Breast epithelium (tissue), 3 donors: ENCODE measurements at regions not wholly inside any gene's neighbourhood (a gene's known extent, or its start where the extent isn't known, plus 50 kb on each side); places are given as distances from the start of the nearest gene placed in this dataset.

Source experiments
- POLR2AphosphoS5 ChIP-seq, 3 donors: sonication (generic); formaldehyde crosslinking; IDR thresholded peaks; one replicate each; pipeline ENCODE4 v1.6.1; 2017; ENCODE audit warnings: antibody characterized with exemption in 3 of 3
- TF ChIP-seq, protein P1 (sequence below), 3 donors: fragments of 450-650 bp; IDR thresholded peaks; one replicate each; pipeline ENCODE4 v1.5.1; 2016 to 2017; ENCODE audit warnings: antibody characterized with exemption in 3 of 3, mild to moderate bottlenecking in 3 of 3, moderate library complexity in 3 of 3

DNA sequence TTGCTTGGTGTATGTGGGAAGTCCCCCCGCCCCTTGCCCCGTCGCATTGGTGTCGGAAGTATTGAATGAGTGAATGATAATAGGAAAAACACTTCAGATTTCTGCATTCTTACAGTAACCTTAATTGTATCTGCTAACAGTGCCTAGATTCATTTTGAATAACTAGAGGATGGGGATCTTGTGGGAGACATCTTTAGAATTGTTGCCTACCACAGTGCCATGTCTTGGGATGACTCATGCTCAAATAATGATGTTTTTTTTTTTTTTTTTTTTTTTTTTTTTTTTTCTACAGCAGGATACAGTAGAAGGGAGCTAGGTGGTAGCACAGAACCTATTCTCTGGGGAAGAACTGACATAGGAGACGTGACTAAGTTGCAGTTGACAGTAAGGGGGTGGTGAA lies 237.9 kb downstream of the USP25 start:
- no peak for TF ChIP-seq POLR2AphosphoS5 (IDR thresholded peaks at IDR 0.05)
- TF ChIP-seq, protein P1, sequence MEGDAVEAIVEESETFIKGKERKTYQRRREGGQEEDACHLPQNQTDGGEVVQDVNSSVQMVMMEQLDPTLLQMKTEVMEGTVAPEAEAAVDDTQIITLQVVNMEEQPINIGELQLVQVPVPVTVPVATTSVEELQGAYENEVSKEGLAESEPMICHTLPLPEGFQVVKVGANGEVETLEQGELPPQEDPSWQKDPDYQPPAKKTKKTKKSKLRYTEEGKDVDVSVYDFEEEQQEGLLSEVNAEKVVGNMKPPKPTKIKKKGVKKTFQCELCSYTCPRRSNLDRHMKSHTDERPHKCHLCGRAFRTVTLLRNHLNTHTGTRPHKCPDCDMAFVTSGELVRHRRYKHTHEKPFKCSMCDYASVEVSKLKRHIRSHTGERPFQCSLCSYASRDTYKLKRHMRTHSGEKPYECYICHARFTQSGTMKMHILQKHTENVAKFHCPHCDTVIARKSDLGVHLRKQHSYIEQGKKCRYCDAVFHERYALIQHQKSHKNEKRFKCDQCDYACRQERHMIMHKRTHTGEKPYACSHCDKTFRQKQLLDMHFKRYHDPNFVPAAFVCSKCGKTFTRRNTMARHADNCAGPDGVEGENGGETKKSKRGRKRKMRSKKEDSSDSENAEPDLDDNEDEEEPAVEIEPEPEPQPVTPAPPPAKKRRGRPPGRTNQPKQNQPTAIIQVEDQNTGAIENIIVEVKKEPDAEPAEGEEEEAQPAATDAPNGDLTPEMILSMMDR (IDR thresholded peaks at IDR 0.05): no peak
